ENCODE measurements at regions not wholly inside any gene's neighbourhood (a gene's known extent, or its start where the extent isn't known, plus 50 kb on each side); places are given as distances from the start of the nearest gene placed in this dataset.
"Not testable (repeated sequence)": the region's sequence is repeated elsewhere in the genome, so short reads cannot be mapped to it uniquely, and the experiment has no call there.

DNA sequence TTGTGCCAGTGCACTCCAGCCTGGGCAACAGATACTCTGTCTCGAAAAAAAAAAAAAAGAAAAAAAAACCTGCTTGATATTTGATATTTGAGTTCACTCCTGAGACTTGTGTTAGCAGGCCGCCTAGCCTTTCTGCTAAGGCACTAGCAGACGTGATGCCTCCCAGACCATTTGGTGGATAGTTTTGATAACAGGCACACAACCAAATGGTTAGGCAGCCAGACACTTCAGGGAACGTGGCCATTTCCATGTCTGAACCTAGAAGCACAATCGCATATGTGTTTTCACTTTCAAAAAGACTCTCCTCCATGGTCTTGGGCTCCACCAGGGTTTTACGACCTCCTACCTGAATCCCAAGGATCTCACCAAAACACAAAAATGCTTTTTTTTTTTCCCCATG, 1319.5 kb downstream of the BRINP3 start:
- DNase-seq, result no peak

- DNase-seq, result no peak
These were observed 1301.8 kb downstream of the BRINP3 start for GRCh38 chr1:189175889-189176288.

- no peak for DNase-seq
These were observed 1297.6 kb downstream of the BRINP3 start for GRCh38 chr1:189180057-189180456.

- no peak for DNase-seq
These were observed 1292.6 kb downstream of the BRINP3 start for GRCh38 chr1:189185097-189185496.

GRCh38 chr1:189192741-189193520, 1284.7 kb downstream of the BRINP3 start:
- no peak for DNase-seq

DNA sequence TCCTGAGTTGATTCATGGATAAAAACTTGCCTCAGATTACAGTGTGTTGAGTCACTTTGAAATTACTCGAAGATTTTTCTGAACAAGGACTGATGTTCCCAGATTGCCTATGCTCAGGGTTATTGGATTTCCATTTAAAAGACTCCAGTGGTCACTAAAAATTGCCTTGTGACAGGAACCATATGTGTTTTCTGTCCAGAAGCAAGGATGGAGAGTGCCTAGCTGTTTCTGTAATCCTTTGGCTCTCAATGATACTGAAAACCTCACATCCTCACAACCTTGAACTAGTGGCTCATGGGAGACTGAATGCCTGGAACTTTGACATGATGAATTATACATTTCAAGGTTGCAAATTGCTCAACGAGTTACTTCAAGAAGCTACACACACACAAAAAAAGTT, 1271.8 kb downstream of the BRINP3 start:
- no peak for DNase-seq

GRCh38 chr1:189206617-189207016, 1271.0 kb downstream of the BRINP3 start:
- no peak for DNase-seq

DNA sequence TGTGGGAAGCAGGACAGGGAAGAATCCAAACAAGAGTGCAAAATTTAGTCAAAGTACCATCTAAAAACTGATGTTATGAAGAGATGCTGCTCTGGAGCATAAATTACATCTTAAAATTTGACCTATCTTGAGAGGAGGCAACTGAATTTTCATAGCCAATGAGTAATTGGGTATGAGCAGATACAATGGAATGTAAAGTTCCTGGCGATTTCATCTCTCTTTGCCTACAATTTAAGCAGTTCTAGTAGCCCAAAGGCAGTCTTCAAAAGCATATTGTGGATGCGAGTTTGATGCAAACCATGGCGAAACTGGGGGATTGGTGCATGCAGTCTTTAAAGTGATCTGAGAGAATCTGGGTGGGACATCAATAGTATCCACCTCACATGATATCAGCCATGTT, 1265.9 kb downstream of the BRINP3 start:
- DNase-seq, result no peak

DNA sequence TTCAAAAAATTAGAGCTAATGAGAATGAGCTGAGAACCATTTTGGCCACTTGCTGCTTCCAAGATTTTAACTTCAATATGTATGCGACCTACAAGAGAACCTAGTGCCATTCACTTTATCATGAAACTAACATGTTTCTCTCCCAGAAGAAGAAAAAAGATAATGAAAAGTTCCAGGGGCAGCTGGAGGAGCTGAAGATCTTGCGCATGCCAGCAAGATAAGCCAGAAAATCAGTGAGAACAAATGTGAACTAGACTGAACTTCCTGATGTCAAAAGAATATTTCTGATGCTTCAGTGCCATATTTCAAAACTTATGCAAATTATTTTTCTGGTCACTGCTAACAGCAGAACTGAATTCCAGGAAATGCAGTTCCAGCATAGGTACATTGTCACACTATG, 1265.1 kb downstream of the BRINP3 start:
- DNase-seq, result no peak

DNA sequence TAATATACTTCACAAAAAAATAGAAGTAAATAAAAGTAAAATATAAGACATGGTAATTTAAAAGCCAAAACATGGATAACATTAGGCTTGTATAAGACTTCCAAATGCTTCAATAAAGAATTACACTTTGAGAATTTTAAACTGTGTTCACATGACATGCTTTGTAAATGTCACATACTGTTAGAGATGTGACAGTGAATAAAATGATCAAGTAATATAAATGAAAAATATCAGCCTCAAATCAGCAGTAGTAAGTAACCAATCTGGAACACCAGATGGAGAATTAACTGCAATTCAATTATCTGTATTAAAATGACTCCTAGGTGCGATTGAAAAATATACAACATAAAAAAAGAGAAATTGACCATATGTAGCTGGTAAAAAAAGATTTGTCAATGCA, 1260.8 kb downstream of the BRINP3 start:
- no peak for DNase-seq

- no peak for DNase-seq
These were observed 1260.0 kb downstream of the BRINP3 start for GRCh38 chr1:189217646-189218045.

GRCh38 chr1:189220750-189221149, 1256.9 kb downstream of the BRINP3 start:
- no peak for DNase-seq

DNA sequence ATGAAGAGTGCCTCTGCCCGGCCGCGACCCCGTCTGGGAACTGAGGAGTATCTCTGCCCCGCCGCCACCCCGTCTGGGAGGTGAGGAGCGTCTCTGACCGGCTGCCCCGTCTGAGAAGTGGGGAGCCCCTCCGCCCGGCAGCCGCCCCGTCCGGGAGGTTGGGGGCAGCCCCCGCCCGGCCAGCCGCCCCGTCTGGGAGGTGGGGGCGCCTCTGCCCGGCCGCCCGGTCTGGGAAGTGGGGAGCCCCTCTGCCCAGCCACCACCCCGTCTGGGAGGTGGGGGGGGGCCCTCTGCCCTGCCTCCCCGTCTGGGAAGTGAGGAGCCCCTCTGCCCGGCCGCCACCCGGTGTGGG, 1251.9 kb downstream of the BRINP3 start:
- DNase-seq, result not testable (repeated sequence)

GRCh38 chr1:189226779-189227178, 1250.9 kb downstream of the BRINP3 start:
- DNase-seq, result no peak

GRCh38 chr1:189237008-189237407, 1240.7 kb downstream of the BRINP3 start:
- no peak for DNase-seq

- DNase-seq, result no peak
These were observed 1223.9 kb downstream of the BRINP3 start for GRCh38 chr1:189253601-189254350.

DNA sequence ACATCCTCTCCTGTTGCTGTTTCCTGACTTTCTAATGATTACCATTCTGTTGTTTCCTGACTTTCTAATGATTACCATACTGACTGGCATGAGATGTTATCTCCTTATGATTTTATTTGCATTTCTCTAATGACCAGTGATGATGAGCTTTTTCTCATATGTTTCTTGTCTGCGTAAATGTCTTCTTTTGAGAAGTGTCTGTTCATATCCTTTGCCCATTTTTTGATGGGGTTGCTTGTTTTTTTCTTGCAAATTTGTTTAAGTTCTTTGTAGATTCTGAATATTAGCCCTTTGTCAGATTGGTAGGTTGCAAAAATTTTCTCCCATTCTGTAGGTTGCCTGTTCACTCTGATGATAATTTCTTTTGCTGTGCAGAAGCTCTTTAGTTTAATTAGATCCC, 1216.5 kb downstream of the BRINP3 start:
- not testable (repeated sequence) for DNase-seq

GRCh38 chr1:189269011-189269410, 1208.7 kb downstream of the BRINP3 start:
- DNase-seq, result no peak

- DNase-seq, result no peak
These were observed 1203.4 kb downstream of the BRINP3 start for GRCh38 chr1:189274267-189274666.

GRCh38 chr1:189275796-189276195, 1201.9 kb downstream of the BRINP3 start:
- no peak for DNase-seq

DNA sequence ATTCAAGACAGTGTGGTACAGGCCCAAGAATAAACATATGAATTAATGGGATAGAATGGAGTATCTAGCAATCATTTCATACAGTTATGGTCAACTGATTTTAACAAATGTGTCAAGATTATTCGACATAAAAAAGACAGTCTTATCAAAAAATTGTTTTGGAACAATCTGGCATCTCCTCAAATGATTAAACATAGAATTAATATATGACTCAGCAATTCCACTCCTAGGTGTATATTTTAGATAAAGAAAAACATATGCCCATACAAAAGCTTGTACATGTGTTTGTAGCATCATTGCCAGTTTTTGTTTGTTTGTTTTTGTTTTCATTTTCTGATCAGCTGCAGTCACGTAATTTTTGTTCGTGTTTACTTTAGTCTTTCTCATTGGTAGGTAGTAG, 1188.3 kb downstream of the BRINP3 start:
- DNase-seq, result no peak

- DNase-seq, result no peak
These were observed 1176.4 kb downstream of the BRINP3 start for GRCh38 chr1:189301235-189301634.

DNA sequence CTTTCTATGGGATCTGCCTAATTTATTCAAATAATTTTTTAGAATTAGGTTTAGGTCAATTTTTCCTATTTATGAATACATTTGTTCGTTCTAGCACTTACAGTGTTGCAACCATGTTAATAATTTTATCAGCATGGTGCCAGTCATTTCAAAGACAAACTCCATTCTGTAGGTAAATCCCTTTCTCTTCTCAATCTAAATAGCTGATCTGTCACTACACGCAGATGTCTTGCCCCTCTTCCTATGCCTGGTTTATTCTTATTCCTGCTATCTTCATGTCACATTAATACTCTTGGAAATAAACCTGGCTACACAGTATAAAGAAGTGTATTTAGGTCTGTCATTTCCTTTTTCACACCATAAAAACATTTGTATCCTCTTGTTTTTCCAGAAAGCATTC, 1172.4 kb downstream of the BRINP3 start:
- DNase-seq, result no peak

DNA sequence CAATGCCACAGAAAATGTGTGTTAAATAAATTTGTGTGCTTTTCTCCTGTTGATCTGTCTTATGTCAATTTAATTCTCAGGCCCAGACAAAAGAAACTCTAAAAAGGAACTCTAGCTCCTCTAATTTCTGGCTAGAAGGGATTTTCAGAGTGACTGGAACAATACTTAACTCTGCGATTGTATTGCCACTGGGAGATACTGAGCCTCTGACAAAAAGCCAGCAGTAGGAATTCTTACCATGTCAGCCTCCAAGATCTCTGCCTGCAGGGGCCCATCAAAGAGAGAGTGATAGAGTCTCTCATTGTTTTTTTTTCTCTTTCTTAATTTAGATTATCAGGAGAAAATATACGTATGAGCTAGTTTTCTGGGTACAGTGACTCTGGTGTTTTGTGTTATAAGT, 1165.7 kb downstream of the BRINP3 start:
- no peak for DNase-seq

DNA sequence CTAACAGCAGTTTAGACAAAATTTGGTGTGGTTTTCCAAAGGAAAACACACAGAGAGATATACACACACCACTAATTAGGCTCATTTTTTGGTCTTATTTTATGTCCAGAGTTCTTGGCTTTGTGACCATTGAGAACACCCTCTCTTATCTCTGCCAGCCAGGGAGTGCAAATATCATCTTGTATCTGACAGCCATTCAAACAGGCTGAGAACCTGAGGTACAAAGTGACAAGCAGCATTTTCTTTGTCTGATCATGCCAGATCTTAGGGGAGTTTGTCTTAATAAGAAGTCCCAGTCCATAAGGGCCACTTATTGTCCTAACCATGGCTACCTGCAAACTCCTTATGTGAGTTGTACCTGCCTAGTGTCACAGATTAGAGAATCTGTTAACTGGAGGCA, 1165.2 kb downstream of the BRINP3 start:
- DNase-seq, result no peak

Data from bone marrow (tissue), 2 donors.